Astrocyte of the cerebellum (primary cell): ENCODE measurements at regions not wholly inside any gene's neighbourhood (a gene's known extent, or its start where the extent isn't known, plus 50 kb on each side); places are given as distances from the start of the nearest gene placed in this dataset.

Source experiments
- DNase-seq: peaks from one replicate; pipeline ENCODE4 v3.0.0-alpha.2; 2011; ENCODE audit warnings: low read depth
- H3K4me3 ChIP-seq: 2 replicates; pipeline ENCODE4 v1.5.1; 2011; ENCODE audit warnings: mild to moderate bottlenecking, low read depth, low read length, moderate library complexity
- CTCF ChIP-seq: IDR thresholded peaks from 2 replicates; pipeline ENCODE4 v1.5.1; 2012; ENCODE audit warnings: low read length, low read depth, moderate library complexity, mild to moderate bottlenecking; ENCODE audit errors: missing control alignments
- in situ Hi-C: cut with HindIII; loops from 2 replicates; pipeline ENCODE4 v1.10.0; 2017; ENCODE audit warnings: low sequenced_read_pairs

- no peak overlapping the region for H3K4me3 ChIP-seq
- no peak for TF ChIP-seq CTCF
- DNase-seq, result no peak
- in situ Hi-C loops, result no loop called here
These were observed 89.8 kb upstream of the IGSF10 start for GRCh38 chr3:151550642-151551041.

DNA sequence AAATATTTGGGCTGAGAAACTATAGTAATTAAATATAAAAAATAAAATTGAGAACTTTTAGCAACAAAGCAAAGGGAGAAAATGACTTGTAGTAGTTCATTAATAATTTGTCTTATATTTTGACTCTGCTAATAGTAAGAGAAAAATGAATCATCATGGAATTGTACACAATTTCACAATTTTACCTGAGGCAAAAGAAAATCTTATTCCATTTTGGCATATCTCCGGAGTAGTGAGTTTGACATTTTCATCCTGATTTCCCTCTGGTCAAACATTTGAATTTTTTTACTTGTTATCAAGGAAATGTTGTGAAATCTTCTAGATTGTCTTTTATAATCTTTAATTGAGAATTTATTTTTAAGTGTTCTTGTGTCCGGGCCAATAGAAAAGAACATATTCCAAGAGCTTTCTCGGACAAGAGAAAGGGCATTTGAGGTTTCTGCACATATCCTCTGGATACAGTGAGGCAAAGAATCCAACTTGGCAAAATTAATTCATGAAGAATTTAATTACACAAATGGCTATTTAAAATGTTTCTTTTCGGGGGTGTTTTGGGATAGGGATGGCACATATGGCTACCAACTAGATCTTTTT lies 89.3 kb upstream of the IGSF10 start:
- H3K4me3 ChIP-seq, result no peak overlapping the region
- TF ChIP-seq CTCF, result no peak
- no peak for DNase-seq
- in situ Hi-C loops, result no loop called here

- DNase-seq, result no peak
- no peak overlapping the region for H3K4me3 ChIP-seq
- no peak for TF ChIP-seq CTCF
- in situ Hi-C loops, result no loop called here
These were observed 87.3 kb upstream of the IGSF10 start for GRCh38 chr3:151548195-151548594.

DNA sequence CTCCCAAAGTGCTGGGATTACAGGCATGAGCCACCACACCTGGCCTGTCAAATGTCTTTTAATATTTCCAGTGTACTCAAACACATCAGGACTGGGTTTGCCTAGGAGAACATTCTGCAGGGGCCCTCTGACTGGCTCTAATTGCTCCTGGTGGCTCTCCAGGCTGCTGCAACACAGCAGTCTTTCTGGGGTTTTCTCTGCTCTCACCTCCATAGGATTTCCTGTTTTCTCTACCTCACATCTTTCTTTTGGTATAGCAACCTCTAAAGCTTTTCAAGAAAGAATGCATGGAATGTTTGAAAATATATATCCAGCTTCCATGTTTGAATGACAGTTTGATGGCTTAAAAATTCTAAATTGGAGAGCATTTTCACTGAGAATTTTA lies 83.3 kb upstream of the IGSF10 start:
- no peak for DNase-seq
- H3K4me3 ChIP-seq, result no peak overlapping the region
- in situ Hi-C loops, result no loop called here
- TF ChIP-seq CTCF, result no peak

DNA sequence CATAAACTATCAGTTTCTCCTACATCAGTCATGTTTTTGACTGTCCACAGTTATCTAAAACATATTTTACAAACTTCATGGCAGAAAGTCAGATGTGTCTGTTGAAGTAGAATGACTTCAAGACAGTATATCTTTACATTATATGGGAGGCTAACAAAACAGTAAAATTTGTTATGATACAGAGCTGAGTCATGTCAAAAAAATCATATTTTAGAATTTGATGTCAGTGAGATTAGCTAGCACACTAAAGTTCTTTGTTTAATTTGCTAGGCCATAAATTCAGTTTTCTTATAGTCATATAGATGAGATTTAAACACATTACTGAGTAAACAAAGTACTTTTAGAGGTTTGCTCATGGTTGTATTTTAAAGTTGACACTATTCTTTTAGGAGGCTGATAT lies 80.3 kb upstream of the IGSF10 start:
- in situ Hi-C loops, result no loop called here
- no peak for DNase-seq
- no peak overlapping the region for H3K4me3 ChIP-seq
- TF ChIP-seq CTCF, result no peak

DNA sequence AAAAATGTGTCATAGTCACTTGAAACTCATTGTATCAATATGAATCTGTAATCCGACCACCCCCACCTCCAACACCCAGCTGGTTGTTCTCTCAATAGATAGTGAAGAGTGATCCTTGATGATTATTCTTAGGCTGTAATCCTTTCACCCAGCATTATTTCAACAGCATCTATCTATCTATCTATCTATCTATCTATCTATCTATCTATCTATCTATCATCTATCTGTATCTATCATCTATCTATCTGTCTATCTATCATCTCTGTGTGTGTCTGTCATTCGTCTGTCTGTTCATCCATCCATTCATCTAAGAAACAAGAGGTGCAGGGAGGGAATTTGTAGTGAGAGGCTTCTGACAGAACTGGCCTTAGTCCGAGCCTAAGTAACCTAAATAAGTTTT lies 78.7 kb upstream of the IGSF10 start:
- in situ Hi-C loops, result no loop called here
- H3K4me3 ChIP-seq, result no peak overlapping the region
- no peak for DNase-seq
- TF ChIP-seq CTCF, result no peak
